ENCODE measurements at regions not wholly inside any gene's neighbourhood (a gene's known extent, or its start where the extent isn't known, plus 50 kb on each side); places are given as distances from the start of the nearest gene placed in this dataset.

GRCh38 chr3:153042088-153042487 is 119.9 kb upstream of the RAP2B start:
- TF ChIP-seq CTCF (IDR thresholded peaks at IDR 0.05) (no peak), POLR2A (IDR thresholded peaks at IDR 0.05) (no peak)
